Endothelial cell of umbilical vein (primary cell): ENCODE measurements at regions not wholly inside any gene's neighbourhood (a gene's known extent, or its start where the extent isn't known, plus 50 kb on each side); places are given as distances from the start of the nearest gene placed in this dataset.

Experiments used
- BruUV-seq: library from RNA; stranded (reverse); fragments of 400-500 nt; replicated peaks from 2 replicates; lab custom pipeline; 2021; lab: Mats Ljungman, UMichigan
- CTCF ChIA-PET: fragments of 300-600, 350-600 bp; sonication (Branson Sonifier 250); formaldehyde crosslinking; loops from one replicate; lab custom pipeline; 2021; ENCODE audit warnings: antibody characterized with exemption, inconsistent platforms; lab: Charles Lee
- POLR2A ChIA-PET: fragments of 300-600, 350-600 bp; sonication (Branson Sonifier 250); formaldehyde crosslinking; loops from one replicate; lab custom pipeline; 2021; ENCODE audit warnings: antibody characterized with exemption, inconsistent platforms; lab: Charles Lee
- DNase-seq: peaks from one replicate; pipeline ENCODE4 v3.0.0-alpha.2; 2011; ENCODE audit warnings: low read depth, low spot score
- FAIRE-seq: peaks from 2 replicates; lab custom pipeline; 2011; peaks lifted over from hg19 to GRCh38; lab: Jason Lieb, UNC
- H2AFZ ChIP-seq: 2 replicates; pipeline ENCODE4 v1.6.0; 2012; ENCODE audit warnings: low read depth, low read length, control low read depth, inconsistent platforms
- H3K27ac ChIP-seq: 2 replicates; pipeline ENCODE4 v1.5.1; 2011; ENCODE audit warnings: low read depth, mild to moderate bottlenecking, control low read depth, low read length, moderate library complexity; ENCODE audit not compliant: insufficient read depth
- H3K27me3 ChIP-seq, 2 experiments: 2 replicates each; pipeline versions ENCODE4 v1.6.0 to v1.6.1; 2011; ENCODE audit warnings: low read length in 2 of 2, mixed read lengths in 1 of 2; ENCODE audit not compliant: control insufficient read depth in 2 of 2, insufficient read depth in 2 of 2
- H3K36me3 ChIP-seq, 2 experiments: 2 replicates in 1 of 2; 3 replicates in 1 of 2; pipeline ENCODE4 v1.5.1; 2011; ENCODE audit warnings: low read length in 2 of 2, mild to moderate bottlenecking in 1 of 2, moderate library complexity in 1 of 2; ENCODE audit not compliant: control insufficient read depth in 2 of 2, insufficient read depth in 2 of 2; ENCODE audit errors: extremely low read depth in 1 of 2
- H3K4me1 ChIP-seq: 3 replicates; pipeline ENCODE4 v1.5.1; 2011; ENCODE audit warnings: mild to moderate bottlenecking, low read length; ENCODE audit not compliant: control insufficient read depth, insufficient read depth; ENCODE audit errors: extremely low read depth
- H3K4me2 ChIP-seq: 2 replicates; pipeline ENCODE4 v1.6.1; 2011; ENCODE audit warnings: low read length, control low read depth, mixed read lengths; ENCODE audit not compliant: insufficient read depth
- H3K4me3 ChIP-seq, 3 experiments: fragments of 200-600 bp in 1 of 3; sonication (generic), shearing (Covaris generic) in 1 of 3; replicated peaks in 1 of 3; 2 replicates each; pipeline ENCODE4 v1.5.1; 2011 to 2016; ENCODE audit warnings: control low read depth in 3 of 3, low read length in 3 of 3, mild to moderate bottlenecking in 2 of 3, inconsistent platforms in 1 of 3, low read depth in 1 of 3, moderate library complexity in 1 of 3; ENCODE audit not compliant: insufficient read depth in 1 of 3
- H3K79me2 ChIP-seq: 2 replicates; pipeline ENCODE4 v1.6.0; 2012; ENCODE audit warnings: low read length, inconsistent platforms; ENCODE audit not compliant: control insufficient read depth, insufficient read depth
- H3K9ac ChIP-seq: replicated peaks from 2 replicates; pipeline ENCODE3; 2011; ENCODE audit warnings: low read length, control low read depth; ENCODE audit not compliant: insufficient read depth; ENCODE audit errors: extremely low read depth
- H3K9me1 ChIP-seq: replicated peaks from 3 replicates; pipeline ENCODE4 v1.6.0; 2011; ENCODE audit warnings: mild to moderate bottlenecking, low read length; ENCODE audit not compliant: control insufficient read depth, insufficient read depth; ENCODE audit errors: extremely low read depth
- H3K9me3 ChIP-seq: replicated peaks from 2 replicates; pipeline ENCODE4 v1.5.1; 2012; ENCODE audit warnings: low read length, inconsistent platforms; ENCODE audit not compliant: control insufficient read depth, insufficient read depth
- H4K20me1 ChIP-seq: replicated peaks from 2 replicates; pipeline ENCODE3; 2011; ENCODE audit warnings: mild to moderate bottlenecking, low read length; ENCODE audit not compliant: control insufficient read depth, insufficient read depth; ENCODE audit errors: extremely low read depth
- CTCF ChIP-seq, 2 donors: IDR thresholded peaks; 1 replicate in 1 of 2; 2 replicates in 1 of 2; pipeline ENCODE4 v1.5.1; 2011; ENCODE audit warnings: low read length in 2 of 2, mild to moderate bottlenecking in 2 of 2, moderate library complexity in 2 of 2, control low read depth in 1 of 2, inconsistent platforms in 1 of 2, low read depth in 1 of 2; ENCODE audit not compliant: insufficient read depth in 1 of 2; ENCODE audit errors: extremely low read depth in 1 of 2
- EZH2 ChIP-seq: IDR thresholded peaks from 2 replicates; pipeline ENCODE4 v1.6.1; 2012; ENCODE audit warnings: borderline replicate concordance, low read depth, mild to moderate bottlenecking, moderate library complexity, low read length, inconsistent platforms; ENCODE audit not compliant: severe bottlenecking
- FOS ChIP-seq: IDR thresholded peaks from 2 replicates; pipeline ENCODE4 v1.6.1; 2011; ENCODE audit warnings: mild to moderate bottlenecking, low read length, moderate library complexity, borderline replicate concordance; ENCODE audit not compliant: insufficient read depth
- GATA2 ChIP-seq: IDR thresholded peaks from 2 replicates; pipeline ENCODE4 v1.7.0; 2011; ENCODE audit warnings: low read depth, mild to moderate bottlenecking, moderate library complexity, mixed read lengths, low read length; ENCODE audit not compliant: insufficient read length, insufficient read depth
- JUN ChIP-seq: IDR thresholded peaks from 2 replicates; pipeline ENCODE4 v1.6.1; 2011; ENCODE audit warnings: borderline replicate concordance, low read depth; ENCODE audit not compliant: insufficient read length, insufficient read depth
- MAX ChIP-seq: IDR thresholded peaks from 2 replicates; pipeline ENCODE4 v1.6.1; 2011; ENCODE audit not compliant: insufficient read depth, insufficient read length
- POLR2AphosphoS5 ChIP-seq: IDR thresholded peaks from 2 replicates; pipeline ENCODE4 v1.6.1; 2012; ENCODE audit warnings: low read depth, mild to moderate bottlenecking, control low read depth, low read length, moderate library complexity; ENCODE audit not compliant: insufficient read depth
- dilution Hi-C: fragments of 300-500 bp; cut with MboI; formaldehyde crosslinking; loops from one replicate; pipeline ENCODE4 v1.15.0; 2019; ENCODE audit warnings: low sequenced_read_pairs; ENCODE audit not compliant: extremely low pct_ligation_motif_present
- intact Hi-C: fragments of 100-400 bp; cut with micrococcal nuclease; formaldehyde crosslinking; loops from one replicate; pipeline ENCODE4 v1.10.0; 2022

- intact Hi-C loops, result no loop called here
Observed at GRCh38 chr3:63069806-63070475, 194.7 kb upstream of the CADPS start.

More at GRCh38 chr3:63069806-63070475, 194.7 kb upstream of the CADPS start:
- H3K9me3 ChIP-seq, result no peaks in the 10 kb centered on the region
- no peaks in the 10 kb centered on the region for H3K27me3 ChIP-seq
- H3K9ac ChIP-seq, result no peak overlapping the region
- H2AFZ ChIP-seq, result no peak overlapping the region
- no peak for DNase-seq
- TF ChIP-seq MAX (no peak), POLR2AphosphoS5 (no peak), GATA2 (no peak), FOS (no peak), EZH2 (no peak), JUN (no peak), CTCF (IDR thresholded peaks at IDR 0.05; ENCODE audit: extremely low read depth in 1 of 2, insufficient read depth in 1 of 2, low read depth in 1 of 2, low read length in 2 of 2) (no peak)
- CTCF ChIA-PET, result no interaction called here
- no peaks in the 10 kb centered on the region for H4K20me1 ChIP-seq
- no peaks in the 10 kb centered on the region for H3K79me2 ChIP-seq
- no peaks in the 10 kb centered on the region for H3K4me1 ChIP-seq
- H3K4me2 ChIP-seq, result no peak overlapping the region
- dilution Hi-C loops, result no loop called here
- POLR2A ChIA-PET, result no interaction called here
- no peak for FAIRE-seq
- no peaks in the 10 kb centered on the region for H3K36me3 ChIP-seq
- no peaks in the 10 kb centered on the region for H3K9me1 ChIP-seq
- no peak overlapping the region for H3K27ac ChIP-seq
- BruUV-seq, result no TSS peak
- no peak overlapping the region for H3K4me3 ChIP-seq
